ENCODE measurements at regions not wholly inside any gene's neighbourhood (a gene's known extent, or its start where the extent isn't known, plus 50 kb on each side); places are given as distances from the start of the nearest gene placed in this dataset.
A peak's percentile ranks its signal among the peaks of the same experiment; 100 is the strongest.

GRCh38 chr3:153596401-153596800, 434.4 kb downstream of the RAP2B start:
- DNase-seq (no peak), ATAC-seq (ENCODE audit: insufficient read depth, low FRiP score) (no peak)
- no peak for TF ChIP-seq CTCF (IDR thresholded peaks at IDR 0.05; ENCODE audit: control extremely low read depth, extremely low read depth)
- no peak overlapping the region for H3K9ac ChIP-seq (ENCODE audit: insufficient read depth in 1 of 2, low read length in 2 of 2)
- peaks cover 0 to 34% (median 8%) of the 10 kb centered on the region in 5 donors for H3K4me1 ChIP-seq (ENCODE audit: control insufficient read depth in 5 of 5, insufficient read depth in 5 of 5, low read length in 5 of 5)
- no peaks in the 10 kb centered on the region for H3K9me3 ChIP-seq (ENCODE audit: control insufficient read depth in 4 of 4, insufficient read depth in 3 of 4, low read length in 3 of 4)
- no peak overlapping the region for H3K27ac ChIP-seq (ENCODE audit: low read depth in 1 of 2, low read length in 1 of 2)
- 91 to 95% methylated on average over 4 of the region's 4 CpGs for WGBS, 2 donors
- no peak overlapping the region for H3K4me3 ChIP-seq
- no peaks in the 10 kb centered on the region for H3K36me3 ChIP-seq (ENCODE audit: control insufficient read depth in 4 of 4, insufficient read depth in 4 of 4, low read length in 4 of 4)
- H3K27me3 ChIP-seq (ENCODE audit: control insufficient read depth in 3 of 3, insufficient read depth in 3 of 3, low read length in 2 of 3): no peaks in the 10 kb centered on the region

- TF ChIP-seq CTCF (IDR thresholded peaks at IDR 0.05; ENCODE audit: control extremely low read depth, extremely low read depth): no peak
- ATAC-seq (ENCODE audit: insufficient read depth, low FRiP score): peak; percentile 23
Observed at GRCh38 chr3:153599685-153600084, 437.7 kb downstream of the RAP2B start.

GRCh38 chr3:153600896-153601295, 438.9 kb downstream of the RAP2B start:
- Histone ChIP-seq H3K36me3 (ENCODE audit: control insufficient read depth in 4 of 4, insufficient read depth in 4 of 4, low read length in 4 of 4) (no peaks in the 10 kb centered on the region), H3K27ac (ENCODE audit: low read depth in 1 of 2, low read length in 1 of 2) (no peak overlapping the region), H3K4me3 (no peak overlapping the region), H3K4me1 (ENCODE audit: control insufficient read depth in 5 of 5, insufficient read depth in 5 of 5, low read length in 5 of 5) (peaks cover 0 to 20% (median 8%) of the 10 kb centered on the region in 5 donors), H3K9ac (ENCODE audit: insufficient read depth in 1 of 2, low read length in 2 of 2) (no peak overlapping the region), H3K9me3 (ENCODE audit: control insufficient read depth in 4 of 4, insufficient read depth in 3 of 4, low read length in 3 of 4) (no peaks in the 10 kb centered on the region), H3K27me3 (ENCODE audit: control insufficient read depth in 3 of 3, insufficient read depth in 3 of 3, low read length in 2 of 3) (no peaks in the 10 kb centered on the region)
- DNase-seq: peak; percentile 18 to 87 (median 66)
- no peak for TF ChIP-seq CTCF (IDR thresholded peaks at IDR 0.05; ENCODE audit: control extremely low read depth, extremely low read depth)
- WGBS, 2 donors: 17 to 19% methylated on average over 2 of the region's 2 CpGs
- ATAC-seq (ENCODE audit: insufficient read depth, low FRiP score): no peak

More at GRCh38 chr3:153599685-153600084, 437.7 kb downstream of the RAP2B start:
- H3K9ac ChIP-seq (ENCODE audit: insufficient read depth in 1 of 2, low read length in 2 of 2): no peak overlapping the region
- no peaks in the 10 kb centered on the region for H3K27me3 ChIP-seq (ENCODE audit: control insufficient read depth in 3 of 3, insufficient read depth in 3 of 3, low read length in 2 of 3)
- no peaks in the 10 kb centered on the region for H3K36me3 ChIP-seq (ENCODE audit: control insufficient read depth in 4 of 4, insufficient read depth in 4 of 4, low read length in 4 of 4)
- no peaks in the 10 kb centered on the region for H3K9me3 ChIP-seq (ENCODE audit: control insufficient read depth in 4 of 4, insufficient read depth in 3 of 4, low read length in 3 of 4)
- DNase-seq: peak in 1 of 3 donors; percentile 29
- 43 to 56% methylated on average over 2 of the region's 2 CpGs for WGBS, 2 donors
- H3K27ac ChIP-seq (ENCODE audit: low read depth in 1 of 2, low read length in 1 of 2): no peak overlapping the region
- no peak overlapping the region for H3K4me3 ChIP-seq
- H3K4me1 ChIP-seq (ENCODE audit: control insufficient read depth in 5 of 5, insufficient read depth in 5 of 5, low read length in 5 of 5): peaks cover 3 to 25% (median 8%) of the 10 kb centered on the region in 5 donors

- DNase-seq (peak in 2 of 3 donors; percentile 66 to 85), ATAC-seq (ENCODE audit: insufficient read depth, low FRiP score) (no peak)
- Histone ChIP-seq H3K9me3 (ENCODE audit: control insufficient read depth in 4 of 4, insufficient read depth in 3 of 4, low read length in 3 of 4) (no peaks in the 10 kb centered on the region), H3K4me1 (ENCODE audit: control insufficient read depth in 5 of 5, insufficient read depth in 5 of 5, low read length in 5 of 5) (peaks cover 0 to 20% (median 8%) of the 10 kb centered on the region in 5 donors), H3K27me3 (ENCODE audit: control insufficient read depth in 3 of 3, insufficient read depth in 3 of 3, low read length in 2 of 3) (no peaks in the 10 kb centered on the region), H3K36me3 (ENCODE audit: control insufficient read depth in 4 of 4, insufficient read depth in 4 of 4, low read length in 4 of 4) (no peaks in the 10 kb centered on the region), H3K9ac (ENCODE audit: insufficient read depth in 1 of 2, low read length in 2 of 2) (peak overlapping the region in 1 of 2 donors; percentile 58), H3K4me3 (no peak overlapping the region), H3K27ac (ENCODE audit: low read depth in 1 of 2, low read length in 1 of 2) (peak overlapping the region in 1 of 2 donors; percentile 15)
- WGBS, 2 donors: 70 to 88% methylated on average over 1 of the region's 1 CpG
- TF ChIP-seq CTCF (IDR thresholded peaks at IDR 0.05; ENCODE audit: control extremely low read depth, extremely low read depth): no peak
Observed at GRCh38 chr3:153601374-153601853, 439.4 kb downstream of the RAP2B start.

All from lung (tissue), 11 donors.